Prostate gland (tissue), 2 donors: ENCODE measurements at regions not wholly inside any gene's neighbourhood (a gene's known extent, or its start where the extent isn't known, plus 50 kb on each side); places are given as distances from the start of the nearest gene placed in this dataset.
"Not testable (repeated sequence)": the region's sequence is repeated elsewhere in the genome, so short reads cannot be mapped to it uniquely, and the experiment has no call there.

Experiments used
- DNase-seq: peaks from one replicate; pipeline ENCODE4 v3.0.0-alpha.2; 2019; ENCODE audit warnings: low spot score
- H3K27ac ChIP-seq, 2 donors: fragments of 200-600 bp; sonication (generic); 2 replicates each; pipeline ENCODE4 v1.5.1; 2017 to 2019
- H3K27me3 ChIP-seq: fragments of 200-600 bp; sonication (generic); replicated peaks from 2 replicates; pipeline ENCODE4 v1.5.1; 2019; ENCODE audit not compliant: insufficient read depth
- H3K36me3 ChIP-seq, 2 donors: fragments of 200-600 bp; sonication (generic); 1 replicate in 1 of 2; 2 replicates in 1 of 2; pipeline versions ENCODE4 v1.5.1 to v1.8.1; 2017 to 2019
- H3K4me1 ChIP-seq: fragments of 200-600 bp; sonication (generic); replicated peaks from 2 replicates; pipeline ENCODE4 v1.5.1; 2019
- H3K4me3 ChIP-seq, 2 donors: fragments of 200-600 bp; sonication (generic); 2 replicates each; pipeline ENCODE4 v1.5.1; 2017 to 2019
- H3K9me3 ChIP-seq: fragments of 200-600 bp; sonication (generic); 2 replicates; pipeline ENCODE4 v1.5.1; 2017
- CTCF ChIP-seq, 4 experiments: fragments of 200-600 bp in 2 of 4; fragments of 450-650 bp in 2 of 4; sonication (generic) in 2 of 4; IDR thresholded peaks; 1 replicate in 3 of 4; 2 replicates in 1 of 4; pipeline ENCODE4 v1.5.1; 2016 to 2019; ENCODE audit warnings: antibody characterized with exemption in 4 of 4, mild to moderate bottlenecking in 2 of 4, moderate library complexity in 2 of 4
- POLR2A ChIP-seq: fragments of 450-650 bp; IDR thresholded peaks from one replicate; pipeline ENCODE4 v1.6.1; 2016; ENCODE audit warnings: antibody characterized with exemption, mild to moderate bottlenecking
- POLR2AphosphoS5 ChIP-seq: sonication (generic); formaldehyde crosslinking; IDR thresholded peaks from one replicate; pipeline ENCODE4 v1.6.1; 2017; ENCODE audit warnings: antibody characterized with exemption
- WGBS: methylation state at CpG from one replicate; pipeline ENCODE4 v1.1.5; 2018; 5-methylcytosine and 5-hydroxymethylcytosine counted together
- intact Hi-C: fragments of 100-400 bp; cut with DNase I; formaldehyde crosslinking; loops from one replicate; pipeline ENCODE4 v1.14.2; 2022

- no peaks in the 10 kb centered on the region for H3K36me3 ChIP-seq
- TF ChIP-seq CTCF (IDR thresholded peaks at IDR 0.05) (no peak), POLR2AphosphoS5 (no peak), POLR2A (no peak)
- no peaks in the 10 kb centered on the region for H3K9me3 ChIP-seq
- no peak overlapping the region for H3K4me3 ChIP-seq
- no peak overlapping the region for H3K27ac ChIP-seq
- H3K4me1 ChIP-seq, result no peaks in the 10 kb centered on the region
- H3K27me3 ChIP-seq, result no peaks in the 10 kb centered on the region
- intact Hi-C loops, result no loop called here
- no peak for DNase-seq
Measured at GRCh38 chr3:78096488-78097255, 1056.8 kb downstream of the ROBO2 start.

- no peak for DNase-seq
- Histone ChIP-seq H3K36me3 (no peaks in the 10 kb centered on the region), H3K4me1 (no peaks in the 10 kb centered on the region), H3K27ac (no peak overlapping the region), H3K4me3 (no peak overlapping the region), H3K9me3 (no peaks in the 10 kb centered on the region), H3K27me3 (no peaks in the 10 kb centered on the region)
- WGBS, result 94% methylated on average over 2 of the region's 2 CpGs
- intact Hi-C loops, result no loop called here
- no peak for TF ChIP-seq POLR2A
- no peak for TF ChIP-seq CTCF (IDR thresholded peaks at IDR 0.05)
- no peak for TF ChIP-seq POLR2AphosphoS5
Measured at GRCh38 chr3:78098367-78098766, 1058.5 kb downstream of the ROBO2 start.

- WGBS, result 40% methylated on average over 3 of the region's 3 CpGs
- Histone ChIP-seq H3K27ac (no peak overlapping the region), H3K4me3 (no peak overlapping the region), H3K27me3 (no peaks in the 10 kb centered on the region), H3K9me3 (no peaks in the 10 kb centered on the region), H3K4me1 (no peaks in the 10 kb centered on the region), H3K36me3 (no peaks in the 10 kb centered on the region)
- TF ChIP-seq POLR2AphosphoS5 (no peak), POLR2A (no peak), CTCF (IDR thresholded peaks at IDR 0.05) (no peak)
- no peak for DNase-seq
- intact Hi-C loops, result no loop called here
Measured at GRCh38 chr3:78101384-78101783, 1061.5 kb downstream of the ROBO2 start.

GRCh38 chr3:78108269-78108961, 1068.5 kb downstream of the ROBO2 start:
- H3K27me3 ChIP-seq, H3K36me3 ChIP-seq, H3K4me3 ChIP-seq, H3K4me1 ChIP-seq, intact Hi-C loops, H3K27ac ChIP-seq, DNase-seq, H3K9me3 ChIP-seq: not testable (repeated sequence)
- WGBS, result 97% methylated on average over 27 of the region's 31 CpGs

GRCh38 chr3:78112291-78113010, 1072.6 kb downstream of the ROBO2 start:
- no peak for DNase-seq
- H3K4me3 ChIP-seq, result no peak overlapping the region
- 79% methylated on average over 5 of the region's 5 CpGs for WGBS
- no peaks in the 10 kb centered on the region for H3K27me3 ChIP-seq
- H3K36me3 ChIP-seq, result no peaks in the 10 kb centered on the region
- no peak overlapping the region for H3K27ac ChIP-seq
- H3K4me1 ChIP-seq, result no peaks in the 10 kb centered on the region
- no peaks in the 10 kb centered on the region for H3K9me3 ChIP-seq
- intact Hi-C loops, result no loop called here
- no peak for TF ChIP-seq CTCF (IDR thresholded peaks at IDR 0.05)
- no peak for TF ChIP-seq POLR2AphosphoS5
- no peak for TF ChIP-seq POLR2A
